PC-9 (cell line): ENCODE measurements at regions not wholly inside any gene's neighbourhood (a gene's known extent, or its start where the extent isn't known, plus 50 kb on each side); places are given as distances from the start of the nearest gene placed in this dataset.

Source experiments
- BruUV-seq: library from RNA; stranded (reverse); fragments of 400-500 nt; replicated peaks from 2 replicates; lab custom pipeline; 2021; lab: Mats Ljungman, UMichigan
- CTCF ChIA-PET: fragments of 300-600 bp; sonication (Branson Sonifier 250); formaldehyde crosslinking; loops from one replicate; lab custom pipeline; 2022; ENCODE audit warnings: antibody characterized with exemption; lab: Charles Lee
- POLR2A ChIA-PET: fragments of 300-600 bp; sonication (Branson Sonifier 250); formaldehyde crosslinking; loops from one replicate; lab custom pipeline; 2022; ENCODE audit warnings: antibody characterized with exemption; ENCODE audit not compliant: unreplicated experiment; lab: Charles Lee
- DNase-seq, 2 experiments: peaks; one replicate each; pipeline versions ENCODE4 v3.0.0 to v3.0.0-alpha.2; 2015 to 2022; ENCODE audit warnings: mixed read lengths in 1 of 2
- H2AFZ ChIP-seq: fragments of 200-600 bp; sonication (generic); 2 replicates; pipeline ENCODE4 v1.8.1; 2017; ENCODE audit warnings: antibody characterized with exemption
- H3F3A ChIP-seq: fragments of 200-600 bp; sonication (generic); 2 replicates; pipeline ENCODE4 v1.8.1; 2017; ENCODE audit warnings: antibody characterized with exemption, mild to moderate bottlenecking, low read depth; ENCODE audit not compliant: insufficient read depth
- H3K27ac ChIP-seq: fragments of 200-600 bp; sonication (generic); 2 replicates; pipeline ENCODE4 v1.6.1; 2016; ENCODE audit warnings: mixed run types
- H3K27me3 ChIP-seq: fragments of 200-600 bp; sonication (generic); 2 replicates; pipeline ENCODE4 v1.6.1; 2016; ENCODE audit warnings: low read depth, mixed run types; ENCODE audit not compliant: insufficient read depth
- H3K36me3 ChIP-seq: fragments of 200-600 bp; sonication (generic); 2 replicates; pipeline ENCODE4 v1.6.1; 2016; ENCODE audit warnings: low read depth, mixed run types
- H3K4me1 ChIP-seq: fragments of 200-600 bp; sonication (generic); replicated peaks from 2 replicates; pipeline ENCODE4 v1.6.1; 2016; ENCODE audit warnings: mixed run types; ENCODE audit not compliant: insufficient read depth
- H3K4me2 ChIP-seq: fragments of 200-600 bp; sonication (generic); 2 replicates; pipeline ENCODE4 v1.6.1; 2017; ENCODE audit warnings: mixed run types
- H3K4me3 ChIP-seq: fragments of 200-600 bp; sonication (generic); 2 replicates; pipeline ENCODE4 v1.6.1; 2016; ENCODE audit warnings: mixed run types
- H3K79me2 ChIP-seq: fragments of 200-600 bp; sonication (generic); 2 replicates; pipeline ENCODE4 v1.6.1; 2017; ENCODE audit warnings: low read depth, mixed run types
- H3K9me2 ChIP-seq: fragments of 200-600 bp; sonication (generic); 2 replicates; pipeline ENCODE4 v1.8.1; 2017; ENCODE audit warnings: mild to moderate bottlenecking; ENCODE audit not compliant: insufficient read depth
- H3K9me3 ChIP-seq: fragments of 200-600 bp; sonication (generic); 2 replicates; pipeline ENCODE4 v1.8.1; 2016; ENCODE audit warnings: low read depth; ENCODE audit not compliant: insufficient read depth
- H4K20me1 ChIP-seq: fragments of 200-600 bp; sonication (generic); 2 replicates; pipeline ENCODE4 v1.8.1; 2017; ENCODE audit not compliant: insufficient read depth
- EZH2 ChIP-seq: fragments of 200-600 bp; sonication (generic); IDR thresholded peaks from 2 replicates; pipeline ENCODE4 v1.8.0; 2017; ENCODE audit warnings: antibody characterized with exemption, low read depth
- intact Hi-C: fragments of 100-400 bp; cut with micrococcal nuclease; formaldehyde crosslinking; loops from one replicate; pipeline ENCODE4 v1.10.0; 2022; ENCODE audit not compliant: unreplicated experiment
- TF ChIP-seq, protein P1 (sequence below): fragments of 200-600 bp; sonication (generic); conservative IDR thresholded peaks from 2 replicates; pipeline ENCODE4 v1.6.1; 2017; ENCODE audit warnings: mixed run types, antibody characterized with exemption, mild to moderate bottlenecking, moderate library complexity

- no peak for TF ChIP-seq EZH2
- TF ChIP-seq, protein P1, sequence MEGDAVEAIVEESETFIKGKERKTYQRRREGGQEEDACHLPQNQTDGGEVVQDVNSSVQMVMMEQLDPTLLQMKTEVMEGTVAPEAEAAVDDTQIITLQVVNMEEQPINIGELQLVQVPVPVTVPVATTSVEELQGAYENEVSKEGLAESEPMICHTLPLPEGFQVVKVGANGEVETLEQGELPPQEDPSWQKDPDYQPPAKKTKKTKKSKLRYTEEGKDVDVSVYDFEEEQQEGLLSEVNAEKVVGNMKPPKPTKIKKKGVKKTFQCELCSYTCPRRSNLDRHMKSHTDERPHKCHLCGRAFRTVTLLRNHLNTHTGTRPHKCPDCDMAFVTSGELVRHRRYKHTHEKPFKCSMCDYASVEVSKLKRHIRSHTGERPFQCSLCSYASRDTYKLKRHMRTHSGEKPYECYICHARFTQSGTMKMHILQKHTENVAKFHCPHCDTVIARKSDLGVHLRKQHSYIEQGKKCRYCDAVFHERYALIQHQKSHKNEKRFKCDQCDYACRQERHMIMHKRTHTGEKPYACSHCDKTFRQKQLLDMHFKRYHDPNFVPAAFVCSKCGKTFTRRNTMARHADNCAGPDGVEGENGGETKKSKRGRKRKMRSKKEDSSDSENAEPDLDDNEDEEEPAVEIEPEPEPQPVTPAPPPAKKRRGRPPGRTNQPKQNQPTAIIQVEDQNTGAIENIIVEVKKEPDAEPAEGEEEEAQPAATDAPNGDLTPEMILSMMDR: no peak
- Histone ChIP-seq H3K4me1 (peaks cover 17% of the 10 kb centered on the region), H3K27ac (no peak overlapping the region), H3K9me2 (no peaks in the 10 kb centered on the region), H3K9me3 (no peaks in the 10 kb centered on the region), H3F3A (no peaks in the 10 kb centered on the region), H2AFZ (no peak overlapping the region), H4K20me1 (no peaks in the 10 kb centered on the region), H3K79me2 (no peaks in the 10 kb centered on the region), H3K4me2 (no peak overlapping the region), H3K4me3 (no peak overlapping the region), H3K27me3 (no peaks in the 10 kb centered on the region), H3K36me3 (no peaks in the 10 kb centered on the region)
- CTCF ChIA-PET: no interaction called here
- DNase-seq: no peak
- BruUV-seq: no TSS peak
- intact Hi-C loops: no loop called here
- POLR2A ChIA-PET: interaction anchor here (0.6 kb wide), 1 partner anchor 394 kb away, joined by 5 read pairs; no protein-coding TSS in a partner anchor
Observed at GRCh38 chr11:122267602-122268001, 151.6 kb upstream of the BLID start.

GRCh38 chr11:122265981-122266380 lies 150.0 kb upstream of the BLID start:
- intact Hi-C loops: no loop called here
- Histone ChIP-seq H3K79me2 (no peaks in the 10 kb centered on the region), H3K4me1 (peaks cover 22% of the 10 kb centered on the region), H3K27me3 (no peaks in the 10 kb centered on the region), H3K36me3 (no peaks in the 10 kb centered on the region), H3K4me2 (no peak overlapping the region), H3K9me2 (no peaks in the 10 kb centered on the region), H3K9me3 (no peaks in the 10 kb centered on the region), H3F3A (no peaks in the 10 kb centered on the region), H3K27ac (no peak overlapping the region), H4K20me1 (no peaks in the 10 kb centered on the region), H3K4me3 (no peak overlapping the region), H2AFZ (no peak overlapping the region)
- ChIA-PET CTCF (no interaction called here), POLR2A (no interaction called here)
- DNase-seq: no peak
- BruUV-seq: no TSS peak
- TF ChIP-seq EZH2: no peak
- TF ChIP-seq, protein P1: no peak

DNA sequence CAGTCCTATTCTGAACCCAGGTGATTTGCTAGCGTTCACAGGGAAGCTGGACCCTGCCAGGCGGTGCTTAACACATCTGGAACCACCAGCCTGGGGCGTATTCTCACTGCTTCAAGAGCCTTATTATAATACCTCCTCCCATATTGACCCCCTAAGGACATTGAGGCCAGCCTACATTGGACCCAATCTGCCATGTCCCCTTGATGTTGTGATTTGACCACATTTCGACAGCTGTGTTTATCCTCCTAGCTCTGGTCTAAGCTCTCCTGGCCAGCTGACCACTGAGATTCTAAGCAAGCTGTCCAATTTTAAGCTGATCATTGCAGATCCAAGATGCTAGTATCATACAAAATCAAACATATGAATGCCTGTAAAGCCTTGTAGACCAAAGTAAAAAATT lies 148.1 kb upstream of the BLID start:
- no peaks in the 10 kb centered on the region for H3K9me2 ChIP-seq
- H3K4me2 ChIP-seq: no peak overlapping the region
- H3K4me3 ChIP-seq: no peak overlapping the region
- no peak for TF ChIP-seq EZH2
- TF ChIP-seq, protein P1: no peak
- intact Hi-C loops: no loop called here
- BruUV-seq: no TSS peak
- H4K20me1 ChIP-seq: no peaks in the 10 kb centered on the region
- no peaks in the 10 kb centered on the region for H3K27me3 ChIP-seq
- no peak for DNase-seq
- no peaks in the 10 kb centered on the region for H3F3A ChIP-seq
- H3K36me3 ChIP-seq: no peaks in the 10 kb centered on the region
- no peaks in the 10 kb centered on the region for H3K79me2 ChIP-seq
- H2AFZ ChIP-seq: no peak overlapping the region
- H3K27ac ChIP-seq: no peak overlapping the region
- ChIA-PET POLR2A (no interaction called here), CTCF (no interaction called here)
- H3K9me3 ChIP-seq: no peaks in the 10 kb centered on the region
- H3K4me1 ChIP-seq: peaks cover 22% of the 10 kb centered on the region
